Cerebellar cortex (tissue), 1 donor: ENCODE measurements at regions not wholly inside any gene's neighbourhood (a gene's known extent, or its start where the extent isn't known, plus 50 kb on each side); places are given as distances from the start of the nearest gene placed in this dataset.
A peak's percentile ranks its signal among the peaks of the same experiment; 100 is the strongest.
"Not testable (repeated sequence)": the region's sequence is repeated elsewhere in the genome, so short reads cannot be mapped to it uniquely, and the experiment has no call there.

Experiments used
- DNase-seq: peaks from one replicate; pipeline ENCODE4 v3.0.0-alpha.2; 2015; ENCODE audit warnings: low spot score

DNA sequence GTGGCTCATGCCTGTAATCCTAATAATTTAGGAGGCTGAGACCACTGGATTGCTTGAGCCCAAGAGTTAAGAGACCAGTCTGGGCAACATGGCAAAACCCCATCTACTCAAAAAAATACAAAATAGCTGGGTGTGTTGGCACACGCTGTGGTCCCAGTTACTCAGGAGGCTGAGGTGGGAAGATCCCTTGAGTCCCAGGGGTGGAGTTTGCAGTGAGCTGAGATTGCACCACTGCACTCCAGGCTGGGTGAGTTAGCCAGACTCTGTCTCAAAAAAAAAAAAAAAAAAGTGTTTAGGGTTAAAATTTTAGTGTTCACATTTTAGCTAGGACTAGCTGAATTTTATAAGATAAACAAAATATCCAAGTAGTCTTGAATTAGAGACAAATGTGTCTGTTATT, 1340.1 kb upstream of the EPHA6 start:
- no peak for DNase-seq

DNA sequence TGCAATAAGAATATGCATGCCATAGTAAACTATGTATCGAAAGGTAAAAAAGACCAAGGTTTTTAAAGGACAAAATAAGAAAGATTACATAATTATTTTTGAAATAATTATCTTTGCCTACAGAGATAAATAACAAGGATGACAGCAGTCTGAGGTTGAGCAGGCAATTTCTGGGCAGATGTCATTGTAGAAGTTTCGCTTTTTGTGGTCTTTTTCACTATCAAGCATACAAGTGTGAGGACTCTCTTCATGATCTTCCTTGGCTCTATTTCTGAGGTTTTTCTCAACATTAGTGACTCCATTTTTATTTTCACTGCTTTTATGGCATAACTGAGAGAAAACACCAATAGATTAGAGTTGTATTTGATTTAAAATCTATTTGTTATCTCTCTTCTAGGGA, 1337.9 kb upstream of the EPHA6 start:
- no peak for DNase-seq

DNA sequence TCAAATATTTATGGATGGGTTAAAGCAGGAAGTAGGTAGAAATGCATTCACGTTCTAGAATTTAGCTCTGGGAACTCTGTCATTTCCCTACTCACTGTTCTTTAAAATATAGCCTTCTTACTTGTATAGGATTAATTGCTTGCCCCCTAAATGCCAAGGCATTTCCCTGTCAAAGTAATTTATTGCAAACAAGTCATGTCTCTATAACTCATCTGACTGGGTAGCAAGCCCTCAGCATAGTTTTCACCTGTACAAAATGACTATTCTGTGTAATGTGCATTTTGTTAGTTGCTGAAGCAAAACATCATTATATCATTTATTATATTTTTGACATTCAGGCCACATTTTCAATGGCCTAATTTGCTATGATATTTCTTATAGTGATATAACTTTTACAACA, 1308.2 kb upstream of the EPHA6 start:
- no peak for DNase-seq

DNA sequence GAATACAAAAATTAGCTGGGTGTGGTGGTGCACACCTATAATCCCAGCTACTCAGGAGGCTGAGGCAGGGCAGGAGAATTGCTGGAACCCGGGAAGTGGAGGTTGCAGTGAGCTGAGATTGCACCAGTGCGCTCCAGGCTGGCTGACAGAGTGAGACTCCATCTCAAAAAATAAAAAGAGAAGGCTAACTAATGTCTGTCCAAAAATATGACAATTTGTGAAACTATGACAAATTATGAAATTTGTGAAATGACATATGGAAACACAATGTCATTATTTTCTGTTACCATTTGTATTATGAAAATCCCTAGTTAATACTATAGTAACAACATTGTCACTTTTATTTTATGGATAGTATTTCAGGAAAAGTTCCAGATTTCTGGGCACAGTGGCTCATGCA, 1306.3 kb upstream of the EPHA6 start:
- no peak for DNase-seq

DNA sequence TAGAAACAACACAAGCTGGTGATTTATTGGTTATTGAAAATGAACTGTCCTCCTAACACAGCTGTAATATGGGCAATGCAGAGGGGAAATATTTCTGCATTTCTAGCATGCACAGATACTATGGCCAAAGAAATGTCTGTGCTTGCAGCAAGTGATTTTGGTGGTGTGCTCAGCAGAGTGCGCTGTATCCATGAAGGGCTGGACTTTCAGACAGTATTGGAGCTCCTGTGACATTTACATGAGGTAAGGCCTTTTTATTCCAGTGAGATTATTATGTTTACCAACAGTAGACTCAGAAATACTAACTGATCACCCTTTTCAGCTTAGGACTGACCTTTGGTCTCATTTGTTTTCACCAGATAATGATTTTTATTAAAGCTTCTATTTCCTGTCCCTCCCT, 1302.6 kb upstream of the EPHA6 start:
- DNase-seq: no peak

DNA sequence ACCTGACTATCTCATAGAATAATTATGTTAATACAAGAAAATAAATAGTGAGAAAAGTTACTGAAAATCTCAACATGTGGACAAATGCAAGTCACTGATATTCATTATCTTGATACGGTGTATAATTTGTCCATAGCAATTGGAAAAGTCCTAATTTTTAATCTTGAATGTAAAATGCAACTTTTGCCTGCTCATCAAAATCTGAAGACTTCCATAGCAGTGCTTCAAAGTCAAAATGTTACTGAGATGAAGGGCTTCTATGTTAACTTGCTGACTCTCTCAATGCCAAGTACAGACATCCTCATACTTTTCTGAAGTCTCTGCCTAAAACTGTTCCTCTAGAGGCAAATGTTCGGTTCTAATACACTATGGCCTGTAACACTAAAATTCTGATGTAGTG, 1300.1 kb upstream of the EPHA6 start:
- DNase-seq: no peak

DNA sequence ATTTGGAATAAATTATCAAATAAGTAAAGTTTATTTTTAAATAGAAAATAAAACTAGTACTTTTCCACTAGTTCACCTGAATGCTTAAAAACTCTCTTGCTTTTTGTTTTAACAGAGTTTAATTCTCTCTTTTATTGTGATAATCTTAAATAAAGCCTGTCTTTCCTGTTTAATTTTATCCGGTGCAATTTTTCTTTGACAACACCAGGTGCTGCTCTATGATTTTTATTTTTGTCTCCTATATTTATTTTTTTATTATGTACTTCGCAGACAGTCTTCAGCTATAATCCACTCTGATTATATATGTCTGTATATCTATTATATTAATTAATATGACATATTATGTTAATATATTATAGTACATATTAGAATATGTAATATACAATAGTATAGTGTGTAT, 1293.0 kb upstream of the EPHA6 start:
- DNase-seq: no peak

DNA sequence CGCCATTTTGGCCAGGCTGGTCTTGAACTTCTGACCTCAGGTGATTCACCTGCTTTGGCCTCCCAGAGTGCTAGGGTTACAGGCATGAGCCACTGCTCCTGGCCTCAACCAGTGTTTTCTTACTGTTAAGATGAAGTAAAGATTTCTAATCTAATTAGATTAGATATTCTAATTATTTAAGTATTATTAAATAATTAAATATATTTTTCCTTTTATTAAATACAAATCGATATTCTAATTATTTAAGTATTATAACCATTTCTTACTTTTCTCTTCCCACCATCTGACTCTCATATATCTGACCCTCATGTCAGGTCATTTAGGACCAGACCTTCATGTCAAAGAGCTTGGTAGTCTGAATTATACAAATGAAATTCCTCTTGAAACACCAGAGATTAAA, 1291.9 kb upstream of the EPHA6 start:
- no peak for DNase-seq

DNA sequence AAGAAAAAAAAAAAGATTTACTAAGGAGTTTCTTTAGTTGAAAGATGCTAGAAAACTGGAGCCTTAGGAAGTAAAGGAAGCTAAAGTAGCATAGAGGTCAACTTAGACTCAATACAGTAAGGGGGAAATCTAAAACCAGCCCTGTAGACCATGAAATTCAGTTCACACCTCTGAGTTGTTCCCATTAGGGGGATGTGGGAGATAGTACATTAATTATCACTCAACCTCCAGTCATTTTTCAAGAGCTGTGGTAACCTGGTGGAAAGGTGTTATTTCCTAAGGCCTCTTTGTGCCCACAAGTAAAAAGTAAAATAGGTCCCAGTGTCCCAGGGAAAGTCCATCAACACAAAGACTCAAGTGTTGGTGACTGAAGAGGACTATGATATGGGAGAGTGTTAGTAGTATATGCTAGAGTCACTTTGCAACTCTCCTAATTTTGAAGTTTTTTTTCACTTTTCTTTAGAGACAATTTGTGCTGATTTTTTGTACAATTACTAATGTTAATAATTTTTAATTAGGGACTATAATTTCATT, 1274.4 kb upstream of the EPHA6 start:
- DNase-seq: no peak

DNA sequence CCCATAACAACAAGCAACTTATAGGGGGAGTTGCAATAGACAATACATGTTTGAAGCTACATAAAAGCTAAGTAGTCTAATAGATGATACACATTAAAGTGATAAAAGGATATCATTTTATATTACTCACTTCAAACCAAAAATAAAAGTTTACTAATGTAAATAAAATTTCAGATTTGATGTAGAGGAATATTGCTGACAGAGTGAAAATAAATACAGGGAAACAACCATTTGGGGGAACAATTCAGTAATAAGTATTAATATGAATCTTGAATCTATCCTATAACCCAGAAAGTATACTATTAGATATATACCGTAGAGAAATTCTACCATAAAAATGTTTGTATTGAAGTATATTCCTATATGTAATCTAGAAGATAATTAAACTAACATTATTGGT, 1248.9 kb upstream of the EPHA6 start:
- no peak for DNase-seq

DNA sequence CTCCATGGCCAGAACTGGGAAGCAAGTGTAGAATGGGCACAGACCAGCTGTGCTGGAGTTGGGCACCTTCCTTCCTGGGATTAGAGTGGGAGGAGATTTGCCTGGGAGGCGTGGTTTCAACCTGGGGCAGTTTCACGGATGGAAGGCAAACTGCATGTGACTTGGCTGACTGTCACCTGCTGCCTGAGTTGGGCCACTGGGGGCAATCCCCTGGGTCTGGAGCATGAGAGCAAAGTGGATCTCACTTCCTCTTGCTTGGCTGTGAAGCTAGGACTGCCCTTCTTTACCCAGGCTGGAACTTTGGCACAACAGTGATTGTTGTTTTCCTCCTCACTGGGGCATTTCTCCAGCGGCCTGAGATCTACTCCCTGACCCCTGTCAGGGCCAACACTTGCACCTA, 1247.0 kb upstream of the EPHA6 start:
- DNase-seq: no peak

DNA sequence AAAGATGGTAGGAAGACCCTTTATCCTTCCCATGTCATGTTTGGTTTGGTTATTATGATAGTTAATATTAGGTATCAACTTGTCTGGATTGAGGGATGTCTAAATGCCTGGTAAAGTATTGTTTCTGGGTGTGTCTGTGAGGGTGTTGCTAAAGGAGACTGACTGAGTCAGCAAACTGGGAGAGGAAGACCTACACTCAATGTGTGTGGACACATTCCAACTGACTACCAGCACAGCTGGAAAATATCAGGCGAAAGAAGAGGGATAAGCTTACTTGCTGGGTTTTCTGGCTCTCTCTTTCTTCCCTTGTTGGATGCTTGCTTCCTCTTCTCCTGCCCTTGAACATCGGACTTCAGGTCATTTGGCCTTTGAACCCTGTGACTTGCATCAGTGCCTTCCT, 1227.6 kb upstream of the EPHA6 start:
- no peak for DNase-seq

DNA sequence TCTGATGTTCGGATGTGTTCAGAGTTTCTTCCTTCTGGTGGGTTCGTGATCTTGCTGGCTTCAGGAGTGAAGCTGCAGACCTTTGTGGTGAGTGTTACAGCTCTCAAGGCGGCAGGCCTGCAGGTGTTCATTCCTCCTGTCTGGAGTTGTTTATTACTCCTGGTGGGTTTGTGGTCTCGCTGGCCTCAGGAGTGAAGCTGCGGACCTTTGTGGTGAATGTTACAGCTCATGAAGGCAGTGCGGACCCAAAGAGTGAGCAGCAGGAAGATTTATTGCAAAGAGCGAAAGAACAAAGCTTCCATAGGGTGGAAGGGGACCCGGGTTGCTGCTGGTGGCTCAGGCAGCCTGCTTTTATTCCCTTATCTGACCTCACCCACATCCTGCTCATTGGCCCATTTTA, 1226.8 kb upstream of the EPHA6 start:
- not testable (repeated sequence) for DNase-seq

DNA sequence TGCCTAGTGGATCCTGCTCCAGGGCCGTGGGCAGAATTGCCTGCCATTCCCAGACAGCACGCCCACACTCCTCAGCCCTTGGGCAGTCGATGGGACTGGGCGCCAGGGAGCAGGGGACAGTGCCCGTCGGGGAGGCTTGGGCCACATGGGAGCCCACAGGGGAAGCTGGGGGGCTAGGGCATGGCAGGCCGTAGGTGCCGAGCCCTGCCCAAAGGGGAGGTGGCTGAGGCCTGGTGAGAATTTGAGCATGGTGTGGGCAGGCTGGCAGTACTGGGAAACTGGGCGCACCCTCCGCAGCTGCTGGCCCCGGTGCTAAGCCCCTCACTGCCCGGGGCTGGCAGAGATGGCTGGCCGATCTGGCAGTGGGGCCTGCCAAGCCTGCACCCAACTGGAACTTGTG, 1225.9 kb upstream of the EPHA6 start:
- DNase-seq: no peak

DNA sequence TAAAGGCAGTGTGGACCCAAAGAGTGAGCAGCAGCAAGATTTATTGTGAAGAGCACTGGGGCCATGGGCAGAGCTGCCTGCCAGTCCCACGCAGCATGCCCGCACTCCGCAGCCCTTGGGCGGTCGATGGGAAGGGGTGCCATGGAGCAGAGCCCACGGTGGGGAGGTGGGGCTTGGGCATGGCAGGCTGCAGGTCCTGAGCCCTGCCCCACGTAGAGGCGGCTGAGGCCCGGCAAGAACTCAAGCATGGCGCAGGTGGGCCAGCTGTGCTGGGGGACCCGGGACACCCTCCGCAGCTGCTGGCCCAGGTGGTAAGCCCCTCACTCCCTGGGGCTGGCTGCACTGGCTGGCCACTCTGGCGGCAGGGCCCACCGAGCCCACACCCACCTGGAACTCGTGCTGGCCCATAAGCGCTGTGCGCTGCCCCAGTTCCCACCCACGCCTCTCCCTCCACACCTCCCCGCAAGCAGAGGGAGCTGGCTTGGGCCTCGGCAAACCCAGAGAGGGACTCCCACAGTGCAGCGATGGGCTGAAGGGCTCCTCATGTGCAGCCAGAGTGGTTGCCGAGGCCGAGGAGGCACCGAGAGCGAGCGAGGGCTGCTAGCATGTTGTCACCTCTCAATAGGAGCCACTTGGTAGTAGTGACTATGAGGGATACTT, 1218.8 kb upstream of the EPHA6 start:
- DNase-seq: no peak

DNA sequence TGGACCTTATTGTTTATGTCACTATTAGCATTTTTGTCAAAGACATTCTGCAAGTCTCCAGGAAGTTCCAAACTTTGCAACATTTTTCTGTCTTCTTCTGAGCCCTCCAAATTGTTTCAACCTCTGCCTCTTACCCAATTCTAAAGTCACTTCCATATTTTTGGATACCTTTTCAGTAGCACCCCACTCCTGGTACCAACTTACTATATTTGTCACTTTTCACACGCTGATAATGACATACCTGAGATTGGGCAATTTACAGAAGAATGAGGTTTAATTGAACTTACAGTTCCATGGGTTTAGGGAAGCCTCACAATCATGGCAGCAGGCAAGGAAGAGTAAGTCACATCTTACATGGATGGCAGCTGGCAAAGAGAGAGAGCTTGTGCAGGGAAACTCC, 1206.5 kb upstream of the EPHA6 start:
- no peak for DNase-seq

DNA sequence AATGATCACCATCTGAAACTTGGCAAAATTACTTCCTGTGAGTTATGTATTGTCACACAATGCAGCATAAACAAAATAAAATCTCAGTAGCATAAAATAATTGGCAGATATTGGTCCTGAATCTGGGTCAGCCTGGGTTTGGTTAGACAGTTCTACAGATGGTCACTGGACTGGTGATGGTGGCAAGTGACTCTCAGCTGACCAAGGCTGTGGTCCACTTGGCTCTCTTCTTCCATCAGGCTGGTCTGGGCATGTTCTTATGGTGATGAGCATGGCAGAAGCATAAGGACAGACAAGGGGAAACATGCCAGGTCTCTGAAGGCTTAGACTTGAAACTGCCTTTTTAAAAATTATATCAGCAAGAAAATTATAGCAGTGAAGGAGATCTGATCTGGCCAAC, 1205.0 kb upstream of the EPHA6 start:
- peak; percentile 88 for DNase-seq

DNA sequence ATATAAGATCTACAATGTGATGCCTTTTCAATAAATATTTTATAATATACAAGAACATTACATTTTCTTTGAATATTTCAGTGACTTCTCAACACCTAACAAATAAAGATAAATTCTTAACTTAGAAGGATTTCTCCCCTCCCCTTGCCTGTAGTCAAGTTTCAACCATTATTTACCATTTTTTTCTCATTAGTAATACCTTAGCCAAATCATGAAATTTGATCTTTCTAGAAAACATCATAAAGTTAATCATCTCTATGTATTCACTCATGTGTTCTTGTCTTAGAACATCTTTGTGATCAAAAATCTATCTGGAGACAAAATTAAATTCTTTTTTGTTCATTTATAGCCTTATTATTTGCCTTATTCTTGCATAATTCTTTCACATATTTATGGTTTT, 1201.8 kb upstream of the EPHA6 start:
- DNase-seq: no peak

DNA sequence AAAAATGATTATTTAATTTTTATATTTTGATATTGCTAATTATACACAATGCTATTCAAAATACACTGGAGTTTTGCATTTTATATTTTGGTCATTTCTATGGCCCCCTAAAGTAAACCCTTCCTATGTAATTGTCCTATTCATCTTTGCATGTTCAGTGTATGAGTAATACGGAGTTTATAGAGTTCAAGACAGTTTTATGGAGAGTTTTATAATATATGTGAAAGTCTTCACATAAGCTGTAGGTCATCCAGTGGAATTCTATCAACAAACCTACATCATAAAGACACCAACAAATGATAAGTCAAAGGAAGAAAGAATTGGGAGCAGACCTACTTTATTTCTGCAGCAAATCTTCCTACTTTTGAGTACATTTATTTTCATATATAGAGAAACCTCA, 1200.4 kb upstream of the EPHA6 start:
- no peak for DNase-seq

DNA sequence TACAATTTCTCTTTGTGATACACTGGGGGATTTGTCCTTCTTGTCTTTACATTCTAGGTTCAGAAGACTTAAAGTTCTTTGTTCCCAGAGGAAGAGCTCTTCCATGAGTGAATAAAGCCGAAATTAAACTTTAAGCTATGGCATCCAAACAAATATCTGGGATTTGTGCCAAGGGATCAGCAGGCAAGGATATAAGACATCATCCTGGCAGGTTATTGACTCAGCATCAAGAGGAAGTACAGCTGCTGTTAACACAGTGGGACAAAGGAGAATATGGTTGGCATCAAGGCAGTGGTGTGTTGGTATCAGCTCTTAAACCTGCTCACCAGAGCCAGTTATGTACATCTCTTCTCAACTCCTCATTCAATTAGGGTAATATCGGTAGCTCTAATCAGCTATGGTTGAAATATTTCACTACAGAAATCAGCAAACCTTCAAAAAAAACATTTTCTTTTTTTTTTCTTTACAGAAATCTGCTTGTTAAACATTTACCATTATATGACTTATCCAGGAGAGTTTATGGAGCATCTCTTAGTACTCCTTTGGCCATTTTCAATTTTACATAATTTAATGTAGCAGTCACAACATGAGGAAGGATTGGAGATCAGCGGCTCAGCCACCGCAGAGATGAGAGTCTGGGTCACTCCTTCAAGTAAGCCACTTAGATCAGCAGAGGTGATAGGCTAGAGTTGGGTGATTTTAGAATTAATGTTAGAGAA, 1198.6 kb upstream of the EPHA6 start:
- DNase-seq: peak; percentile 66

DNA sequence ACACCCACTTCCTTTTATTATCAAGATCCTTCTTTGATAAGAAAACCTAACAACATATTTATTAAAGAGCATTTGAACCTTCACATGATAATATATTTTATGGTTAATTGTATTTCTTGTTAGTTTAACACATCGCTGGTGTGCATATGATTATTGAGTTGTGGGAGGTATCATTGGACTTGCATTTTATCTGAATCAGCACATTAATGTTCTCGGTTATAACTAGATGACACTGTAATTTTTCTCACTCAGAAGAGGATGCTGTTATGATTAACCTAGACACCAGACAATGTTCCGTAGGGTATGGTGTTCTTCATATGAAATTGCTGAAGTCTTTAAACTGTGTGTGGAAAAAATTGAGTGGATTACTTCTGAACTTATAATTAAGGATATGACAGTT, 1188.3 kb upstream of the EPHA6 start:
- DNase-seq: no peak

DNA sequence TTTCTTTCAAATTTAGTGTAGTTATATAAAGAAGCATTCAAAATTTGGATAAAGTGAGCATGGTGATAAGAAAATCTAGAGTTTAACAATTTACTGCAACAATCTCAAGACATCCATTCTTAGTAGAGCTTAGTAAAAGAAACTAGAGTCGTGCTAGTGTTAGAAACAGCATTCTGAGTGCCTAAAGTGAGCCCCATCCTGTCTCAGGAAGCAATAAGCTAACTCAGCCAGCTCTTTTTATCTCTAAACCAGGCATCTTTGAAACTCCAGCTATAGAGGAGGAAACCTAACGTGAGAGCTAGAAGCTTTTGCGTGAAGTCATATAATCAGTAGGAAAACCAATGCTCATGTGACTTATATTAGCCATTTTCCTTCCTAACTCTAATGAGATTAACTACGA, 1187.1 kb upstream of the EPHA6 start:
- no peak for DNase-seq

DNA sequence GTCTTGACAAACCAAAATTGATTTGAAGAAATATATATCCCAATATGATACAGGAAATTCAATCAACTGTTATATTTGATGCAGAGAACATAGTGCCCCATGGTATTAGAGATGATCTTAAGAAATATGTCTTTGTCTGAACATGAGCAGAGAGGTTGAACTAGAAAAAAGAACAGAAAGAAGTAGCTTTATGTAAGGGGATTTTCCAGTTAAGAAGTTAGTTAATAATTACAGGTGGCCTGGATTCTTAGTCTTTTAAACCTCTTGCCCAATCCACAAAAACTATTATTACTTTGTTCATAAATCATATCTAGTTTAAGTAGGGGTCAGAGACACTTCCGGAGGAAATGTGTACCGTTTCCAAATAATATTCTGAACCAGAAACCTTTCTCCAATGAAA, 1186.7 kb upstream of the EPHA6 start:
- DNase-seq: no peak

DNA sequence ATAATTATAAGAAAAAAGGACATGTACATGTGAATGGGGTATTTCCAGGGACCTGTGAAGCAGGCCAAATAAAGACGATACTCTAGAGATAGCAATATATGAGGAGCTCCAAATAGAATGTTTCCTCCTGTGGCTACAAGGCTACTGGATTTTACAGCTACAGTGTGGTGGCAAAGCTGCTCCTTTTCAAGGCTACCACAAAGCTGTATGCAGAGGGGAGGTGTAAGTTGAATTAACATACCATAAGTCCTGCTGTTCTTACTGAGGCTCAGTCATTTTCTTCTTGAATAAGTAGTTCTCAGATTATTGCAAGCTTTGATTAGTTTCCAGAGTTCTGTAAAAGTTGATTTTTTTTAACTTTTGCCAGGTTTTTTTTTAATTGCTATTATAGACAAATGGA, 1184.6 kb upstream of the EPHA6 start:
- no peak for DNase-seq
